ENCODE measurements at regions not wholly inside any gene's neighbourhood (a gene's known extent, or its start where the extent isn't known, plus 50 kb on each side); places are given as distances from the start of the nearest gene placed in this dataset.
A peak's percentile ranks its signal among the peaks of the same experiment; 100 is the strongest.

DNA sequence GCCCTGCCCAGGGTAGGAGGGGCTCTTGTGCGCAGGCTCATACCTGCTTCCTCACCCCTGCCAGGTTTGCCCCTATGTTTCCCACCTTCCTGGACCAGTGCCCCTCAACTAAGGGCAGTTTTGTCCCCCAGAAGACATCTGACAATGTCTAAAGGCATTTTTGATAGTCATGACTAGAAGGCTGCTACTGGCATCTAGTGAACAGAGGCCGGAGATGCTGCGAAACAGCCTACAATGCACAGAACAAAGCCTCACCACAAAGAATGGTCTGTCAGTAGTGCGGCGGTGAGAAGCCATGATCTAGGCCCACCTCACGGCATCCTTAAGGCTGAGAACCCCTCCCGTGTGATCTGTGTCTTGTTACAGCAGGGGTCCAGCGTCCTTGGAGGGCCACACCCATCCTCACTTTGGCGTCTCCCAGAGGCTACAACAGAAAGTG, 96.0 kb downstream of the TMEM17 start:
- TF ChIP-seq, protein P1, sequence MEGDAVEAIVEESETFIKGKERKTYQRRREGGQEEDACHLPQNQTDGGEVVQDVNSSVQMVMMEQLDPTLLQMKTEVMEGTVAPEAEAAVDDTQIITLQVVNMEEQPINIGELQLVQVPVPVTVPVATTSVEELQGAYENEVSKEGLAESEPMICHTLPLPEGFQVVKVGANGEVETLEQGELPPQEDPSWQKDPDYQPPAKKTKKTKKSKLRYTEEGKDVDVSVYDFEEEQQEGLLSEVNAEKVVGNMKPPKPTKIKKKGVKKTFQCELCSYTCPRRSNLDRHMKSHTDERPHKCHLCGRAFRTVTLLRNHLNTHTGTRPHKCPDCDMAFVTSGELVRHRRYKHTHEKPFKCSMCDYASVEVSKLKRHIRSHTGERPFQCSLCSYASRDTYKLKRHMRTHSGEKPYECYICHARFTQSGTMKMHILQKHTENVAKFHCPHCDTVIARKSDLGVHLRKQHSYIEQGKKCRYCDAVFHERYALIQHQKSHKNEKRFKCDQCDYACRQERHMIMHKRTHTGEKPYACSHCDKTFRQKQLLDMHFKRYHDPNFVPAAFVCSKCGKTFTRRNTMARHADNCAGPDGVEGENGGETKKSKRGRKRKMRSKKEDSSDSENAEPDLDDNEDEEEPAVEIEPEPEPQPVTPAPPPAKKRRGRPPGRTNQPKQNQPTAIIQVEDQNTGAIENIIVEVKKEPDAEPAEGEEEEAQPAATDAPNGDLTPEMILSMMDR (IDR thresholded peaks at IDR 0.05; ENCODE audit: insufficient read depth, low read length, poor library complexity, severe bottlenecking): peak; percentile 28
- DNase-seq (ENCODE audit: low read depth): no peak
- H3K36me3 ChIP-seq (ENCODE audit: control insufficient read depth, insufficient read depth, low read length): no peaks in the 10 kb centered on the region
- H3K4me3 ChIP-seq (ENCODE audit: low read depth, low read length): no peak overlapping the region
- H3K27me3 ChIP-seq (ENCODE audit: control insufficient read depth, insufficient read depth, low read length): no peaks in the 10 kb centered on the region

DNA sequence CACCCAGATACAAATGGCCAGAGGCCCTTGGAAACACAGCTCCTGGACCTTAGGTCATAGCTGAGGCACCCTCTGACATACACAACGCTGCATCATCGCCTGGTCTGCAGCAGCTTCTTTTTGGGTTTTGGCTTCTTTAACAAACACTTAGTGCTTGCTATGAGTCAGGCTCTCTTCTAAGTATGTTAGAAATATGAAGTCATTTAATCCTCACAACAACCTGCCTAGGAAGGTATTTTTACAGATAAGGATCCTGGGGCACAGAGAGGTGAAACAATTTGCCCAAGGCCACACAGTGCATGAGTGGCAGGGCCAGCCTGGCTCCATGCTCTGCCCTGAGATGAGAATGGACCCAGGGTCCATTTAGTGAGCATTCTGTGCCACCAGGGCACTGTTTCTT, 96.6 kb downstream of the TMEM17 start:
- no peak for DNase-seq (ENCODE audit: low read depth)
- Histone ChIP-seq H3K4me3 (ENCODE audit: low read depth, low read length) (no peak overlapping the region), H3K27me3 (ENCODE audit: control insufficient read depth, insufficient read depth, low read length) (no peaks in the 10 kb centered on the region), H3K36me3 (ENCODE audit: control insufficient read depth, insufficient read depth, low read length) (no peaks in the 10 kb centered on the region)
- TF ChIP-seq, protein P1 (IDR thresholded peaks at IDR 0.05; ENCODE audit: insufficient read depth, low read length, poor library complexity, severe bottlenecking): no peak

DNA sequence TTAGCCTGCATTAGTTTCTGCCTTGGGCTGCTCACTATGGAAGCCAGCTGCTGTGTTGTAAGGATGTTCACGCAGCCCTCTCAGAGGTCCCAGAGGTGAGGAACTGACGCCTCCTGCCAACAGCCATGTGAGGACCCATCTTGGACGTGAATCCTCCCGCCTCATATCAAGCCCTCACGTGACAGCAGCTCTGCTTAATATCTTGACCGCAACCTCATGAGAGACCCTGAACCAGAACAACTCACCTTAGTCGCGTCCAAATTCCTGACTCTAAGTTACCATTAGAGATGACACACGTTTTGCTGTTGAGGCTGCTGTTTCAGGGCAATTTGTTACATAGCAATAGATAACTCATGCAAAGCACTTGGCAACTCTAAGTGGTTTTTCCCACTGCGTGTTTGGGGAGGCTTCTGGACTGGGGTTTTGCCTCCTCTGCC, 97.7 kb downstream of the TMEM17 start:
- TF ChIP-seq, protein P1 (IDR thresholded peaks at IDR 0.05; ENCODE audit: insufficient read depth, low read length, poor library complexity, severe bottlenecking): no peak

DNA sequence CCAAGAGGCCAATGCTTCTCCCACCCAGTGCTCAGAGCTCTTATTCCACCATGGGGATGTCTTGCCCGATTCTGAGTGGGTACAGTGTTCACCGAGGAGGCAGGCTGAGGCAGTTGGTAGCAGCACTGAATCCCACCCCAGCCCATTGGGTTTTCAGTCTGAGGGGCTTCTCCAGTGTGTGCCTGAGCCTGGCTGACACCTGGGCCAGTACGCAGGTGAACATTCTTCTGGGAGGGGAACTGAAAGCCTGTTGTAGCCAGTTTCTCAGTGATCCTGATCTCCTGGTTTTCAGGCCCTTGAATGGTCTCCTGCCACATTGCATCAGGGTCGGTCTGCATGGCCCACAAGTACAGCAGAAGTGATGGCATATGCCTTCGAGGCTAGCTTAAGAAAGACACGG, 98.2 kb downstream of the TMEM17 start:
- DNase-seq (ENCODE audit: low read depth): no peak
- H3K4me3 ChIP-seq (ENCODE audit: low read depth, low read length): no peak overlapping the region
- TF ChIP-seq, protein P1 (IDR thresholded peaks at IDR 0.05; ENCODE audit: insufficient read depth, low read length, poor library complexity, severe bottlenecking): no peak
- H3K27me3 ChIP-seq (ENCODE audit: control insufficient read depth, insufficient read depth, low read length): no peaks in the 10 kb centered on the region
- no peaks in the 10 kb centered on the region for H3K36me3 ChIP-seq (ENCODE audit: control insufficient read depth, insufficient read depth, low read length)

More for the DNA sequence above, 97.7 kb downstream of the TMEM17 start:
- DNase-seq (ENCODE audit: low read depth): no peak
- H3K4me3 ChIP-seq (ENCODE audit: low read depth, low read length): no peak overlapping the region
- no peaks in the 10 kb centered on the region for H3K36me3 ChIP-seq (ENCODE audit: control insufficient read depth, insufficient read depth, low read length)
- H3K27me3 ChIP-seq (ENCODE audit: control insufficient read depth, insufficient read depth, low read length): no peaks in the 10 kb centered on the region

DNA sequence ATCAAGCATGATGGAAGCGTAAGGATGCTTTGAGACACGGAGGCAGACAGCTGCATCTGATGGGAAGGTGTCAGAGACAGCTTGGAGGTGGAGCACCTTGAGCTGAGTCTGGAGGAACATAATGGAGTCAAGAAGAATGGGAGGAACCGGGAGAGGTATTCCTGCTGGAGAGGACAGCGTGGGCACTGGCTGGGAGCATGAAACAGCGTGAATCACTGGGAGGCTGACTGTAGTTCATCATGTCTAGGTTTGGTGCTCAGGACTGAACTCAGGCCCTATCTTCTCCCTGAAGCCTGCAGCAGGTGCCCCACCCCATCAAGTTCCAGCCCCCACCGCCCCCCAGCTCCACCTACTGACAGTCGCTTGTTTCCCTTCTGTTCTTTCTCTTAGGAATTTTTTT, 98.6 kb downstream of the TMEM17 start:
- H3K4me3 ChIP-seq (ENCODE audit: low read depth, low read length): no peak overlapping the region
- no peak for DNase-seq (ENCODE audit: low read depth)
- TF ChIP-seq, protein P1 (IDR thresholded peaks at IDR 0.05; ENCODE audit: insufficient read depth, low read length, poor library complexity, severe bottlenecking): no peak

DNA sequence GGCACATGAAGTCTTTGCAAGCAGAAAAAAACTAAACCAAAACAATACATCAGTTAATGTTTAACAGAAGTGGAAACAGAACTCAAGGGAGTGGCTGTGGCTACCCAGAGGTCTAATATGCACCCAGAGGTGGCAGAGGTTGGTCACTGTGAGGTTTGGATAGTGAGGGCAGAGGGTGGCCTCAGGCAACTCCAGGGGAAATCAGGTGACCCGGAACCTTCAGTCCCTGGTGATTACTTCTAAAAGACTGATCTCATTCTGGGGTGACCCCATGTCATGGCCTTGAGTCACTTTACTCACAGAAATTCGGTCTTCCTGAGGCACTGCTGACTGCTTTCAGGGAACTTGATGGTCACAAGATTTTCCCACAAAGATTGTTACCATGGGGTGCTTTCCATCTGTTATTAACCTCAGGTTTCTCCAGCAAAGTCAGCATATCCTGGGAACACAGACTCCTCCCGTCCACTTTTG, 99.4 kb downstream of the TMEM17 start:
- Histone ChIP-seq H3K27me3 (ENCODE audit: control insufficient read depth, insufficient read depth, low read length) (no peaks in the 10 kb centered on the region), H3K36me3 (ENCODE audit: control insufficient read depth, insufficient read depth, low read length) (no peaks in the 10 kb centered on the region), H3K4me3 (ENCODE audit: low read depth, low read length) (no peak overlapping the region)
- TF ChIP-seq, protein P1 (IDR thresholded peaks at IDR 0.05; ENCODE audit: insufficient read depth, low read length, poor library complexity, severe bottlenecking): no peak
- DNase-seq (ENCODE audit: low read depth): peak; percentile 76

More for the DNA sequence above, 98.6 kb downstream of the TMEM17 start:
- Histone ChIP-seq H3K27me3 (ENCODE audit: control insufficient read depth, insufficient read depth, low read length) (no peaks in the 10 kb centered on the region), H3K36me3 (ENCODE audit: control insufficient read depth, insufficient read depth, low read length) (no peaks in the 10 kb centered on the region)

All from kidney epithelial cell (primary cell).